Astrocyte (in vitro differentiated cells and primary cell): ENCODE measurements at regions not wholly inside any gene's neighbourhood (a gene's known extent, or its start where the extent isn't known, plus 50 kb on each side); places are given as distances from the start of the nearest gene placed in this dataset.

ENCODE experiments used
- CTCF ChIP-seq: IDR thresholded peaks from 2 replicates; pipeline ENCODE4 v1.5.1; 2011; ENCODE audit warnings: low read depth, mild to moderate bottlenecking, inconsistent platforms, low read length, moderate library complexity; ENCODE audit not compliant: insufficient read depth
- EZH2 ChIP-seq: IDR thresholded peaks from 2 replicates; pipeline ENCODE4 v1.6.1; 2012; ENCODE audit warnings: mild to moderate bottlenecking, low read length, inconsistent platforms; ENCODE audit not compliant: insufficient read depth

GRCh38 chr1:229087339-229087738 is 183.6 kb upstream of the RAB4A start:
- no peak for TF ChIP-seq CTCF
- no peak for TF ChIP-seq EZH2
